ENCODE measurements at regions not wholly inside any gene's neighbourhood (a gene's known extent, or its start where the extent isn't known, plus 50 kb on each side); places are given as distances from the start of the nearest gene placed in this dataset.

DNA sequence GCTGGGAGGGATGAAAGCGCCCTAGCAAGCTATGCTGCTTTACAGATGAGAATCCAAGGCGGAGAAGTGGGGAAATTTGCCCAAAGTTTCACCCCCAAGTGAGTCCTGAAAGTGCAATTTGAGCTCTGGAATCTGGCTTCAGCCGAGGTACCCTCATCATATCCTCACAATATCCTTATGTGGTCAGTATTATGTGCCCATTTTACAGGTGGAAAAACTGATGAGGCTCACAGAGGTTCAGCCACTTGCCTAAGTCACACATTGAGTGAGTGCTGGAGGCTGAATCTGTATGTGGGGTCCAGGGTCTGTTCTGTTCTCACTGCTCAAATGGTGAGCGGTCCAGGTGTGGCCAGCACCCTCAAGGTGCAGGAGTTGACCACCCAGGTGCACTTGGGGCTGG is 85.3 kb downstream of the MATN1 start:
- in situ Hi-C loops (cut with MboI) (no loop called here), intact Hi-C loops (cut with micrococcal nuclease; ENCODE audit: unreplicated experiment) (no loop called here)
- no peak overlapping the region for H2AFZ ChIP-seq (ENCODE audit: control insufficient read depth, low read depth, low read length)
- no peaks in the 10 kb centered on the region for H3K36me3 ChIP-seq (ENCODE audit: control insufficient read depth in 2 of 2, insufficient read depth in 2 of 2, low read length in 1 of 2)
- RAD21 ChIA-PET (ENCODE audit: unreplicated experiment), result no interaction called here
- ATAC-seq (no peak), DNase-seq (ENCODE audit: low read depth, low spot score) (no peak), FAIRE-seq (no peak)
- H3K4me1 ChIP-seq (ENCODE audit: control insufficient read depth, insufficient read depth, low read length), result no peaks in the 10 kb centered on the region
- POLR2A ChIA-PET, result interaction anchor here (0.6 kb wide), 1 partner anchor 67 kb away, joined by 3 read pairs; no protein-coding TSS in a partner anchor
- no peak overlapping the region for H3K4me2 ChIP-seq (ENCODE audit: control insufficient read depth, insufficient read depth)
- CTCF ChIA-PET, result no interaction called here
- BruUV-seq (replicated peaks), result no TSS peak
- H3K4me3 ChIP-seq, result no peak overlapping the region
- H3K27me3 ChIP-seq (replicated peaks in 1 of 2; ENCODE audit: control insufficient read depth in 2 of 2, insufficient read depth in 2 of 2, low read length in 1 of 2), result no peaks in the 10 kb centered on the region; a peak in 2 of 4 replicates
- no peak overlapping the region for H3K9ac ChIP-seq (ENCODE audit: control insufficient read depth, insufficient read depth, low read length)
- H3K9me3 ChIP-seq (replicated peaks; ENCODE audit: control insufficient read depth, insufficient read depth, low read length), result no peaks in the 10 kb centered on the region
- no peaks in the 10 kb centered on the region for H4K20me1 ChIP-seq (ENCODE audit: control insufficient read depth, insufficient read depth)
- no peak for TF ChIP-seq FOS (IDR thresholded peaks at IDR 0.05; ENCODE audit: borderline replicate concordance, extremely low read depth, insufficient read length)
- no peak for TF ChIP-seq ZSCAN29 (IDR thresholded peaks at IDR 0.05)
- no peak for TF ChIP-seq HDGF (IDR thresholded peaks at IDR 0.05)
- no peak for TF ChIP-seq CREB1 (IDR thresholded peaks at IDR 0.05; ENCODE audit: low read depth)
- no peak for TF ChIP-seq ZNF207 (IDR thresholded peaks at IDR 0.05; ENCODE audit: borderline replicate concordance)
- no peak for TF ChIP-seq BHLHE40 (IDR thresholded peaks at IDR 0.05; ENCODE audit: borderline replicate concordance in 1 of 2, low read depth in 2 of 2, low read length in 1 of 2)
- 11% methylated on average over 4 of the region's 4 CpGs for WGBS (ENCODE audit: insufficient coverage, insufficient replicate concordance, low lambda C conversion rate, missing lambda C conversion rate)
- SMC1A ChIA-PET (ENCODE audit: uncharacterized antibody, unreplicated experiment), result no interaction called here
- no peaks in the 10 kb centered on the region for H3K79me2 ChIP-seq (ENCODE audit: control insufficient read depth, insufficient read depth, low read length)
- no peak overlapping the region for H3K27ac ChIP-seq (ENCODE audit: control insufficient read depth, insufficient read depth)

DNA sequence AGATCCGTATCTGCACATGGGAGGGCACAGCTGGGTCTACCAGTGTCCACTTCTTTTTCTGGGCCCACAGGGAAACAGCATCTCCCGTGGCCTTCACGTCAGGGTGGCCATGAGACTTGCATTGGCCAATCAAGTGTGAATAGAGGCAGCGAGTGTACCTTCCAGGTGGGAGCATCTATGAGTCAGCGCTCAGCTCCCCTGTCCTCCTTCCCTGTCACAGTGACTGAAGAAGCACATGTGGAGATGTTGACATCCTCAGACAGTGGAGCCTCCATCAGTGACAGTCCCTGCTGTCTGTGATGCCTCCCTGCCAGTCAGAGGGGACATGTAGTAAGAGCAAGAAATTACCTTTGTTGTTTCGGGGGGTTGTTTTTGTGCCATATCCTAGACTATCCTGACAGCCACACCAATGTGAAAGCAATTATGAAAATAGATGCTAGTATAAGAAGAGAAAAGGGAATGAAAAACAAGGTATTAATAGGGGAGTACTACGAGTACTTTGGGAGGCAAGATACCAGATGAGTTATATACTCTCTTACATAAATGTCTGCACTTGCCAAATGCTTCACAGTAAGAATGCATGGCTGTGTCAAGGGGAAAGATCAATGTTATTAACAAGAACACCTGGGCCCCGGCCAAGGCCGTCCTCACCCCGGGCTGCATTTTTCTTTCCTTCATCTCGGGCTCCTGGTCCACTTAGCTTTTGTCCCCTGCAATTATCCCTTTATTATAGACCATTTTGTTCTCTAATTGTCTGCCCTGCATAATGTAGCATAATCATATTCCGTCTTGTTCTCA is 86.0 kb downstream of the MATN1 start:
- Histone ChIP-seq H3K4me1 (ENCODE audit: control insufficient read depth, insufficient read depth, low read length) (no peaks in the 10 kb centered on the region), H4K20me1 (ENCODE audit: control insufficient read depth, insufficient read depth) (no peaks in the 10 kb centered on the region), H3K4me2 (ENCODE audit: control insufficient read depth, insufficient read depth) (no peak overlapping the region), H3K27ac (ENCODE audit: control insufficient read depth, insufficient read depth) (no peak overlapping the region), H3K9me3 (replicated peaks; ENCODE audit: control insufficient read depth, insufficient read depth, low read length) (no peaks in the 10 kb centered on the region), H3K36me3 (ENCODE audit: control insufficient read depth in 2 of 2, insufficient read depth in 2 of 2, low read length in 1 of 2) (no peaks in the 10 kb centered on the region), H3K9ac (ENCODE audit: control insufficient read depth, insufficient read depth, low read length) (no peak overlapping the region), H3K27me3 (replicated peaks in 1 of 2; ENCODE audit: control insufficient read depth in 2 of 2, insufficient read depth in 2 of 2, low read length in 1 of 2) (no peaks in the 10 kb centered on the region; a peak in 2 of 4 replicates), H2AFZ (ENCODE audit: control insufficient read depth, low read depth, low read length) (no peak overlapping the region), H3K4me3 (no peak overlapping the region), H3K79me2 (ENCODE audit: control insufficient read depth, insufficient read depth, low read length) (no peaks in the 10 kb centered on the region)
- no TSS peak for BruUV-seq (replicated peaks)
- FAIRE-seq (no peak), ATAC-seq (no peak), DNase-seq (ENCODE audit: low read depth, low spot score) (no peak)
- ChIA-PET CTCF (no interaction called here), POLR2A (interaction anchor here (0.6 kb wide), 1 partner anchor 66 kb away, joined by 3 read pairs; no protein-coding TSS in a partner anchor), RAD21 (ENCODE audit: unreplicated experiment) (no interaction called here), SMC1A (ENCODE audit: uncharacterized antibody, unreplicated experiment) (no interaction called here)
- in situ Hi-C loops (cut with MboI) (no loop called here), intact Hi-C loops (cut with micrococcal nuclease; ENCODE audit: unreplicated experiment) (no loop called here)
- no peak for TF ChIP-seq MTA2 (IDR thresholded peaks at IDR 0.05; ENCODE audit: low read depth)
- TF ChIP-seq MTA3 (IDR thresholded peaks at IDR 0.05; ENCODE audit: borderline replicate concordance, low read length), result no peak
- no peak for TF ChIP-seq TBL1XR1 (IDR thresholded peaks at IDR 0.05; ENCODE audit: low read depth, low read length)
- TF ChIP-seq MEF2B (IDR thresholded peaks at IDR 0.05; ENCODE audit: partially characterized antibody, poor library complexity, severe bottlenecking), result no peak
- TF ChIP-seq NR2C2 (IDR thresholded peaks at IDR 0.05; ENCODE audit: borderline replicate concordance, control insufficient read depth, insufficient read length, low read depth), result no peak
- TF ChIP-seq SMC3 (IDR thresholded peaks at IDR 0.05; ENCODE audit: borderline replicate concordance, low read length), result no peak
- no peak for TF ChIP-seq TCF7 (IDR thresholded peaks at IDR 0.05; ENCODE audit: borderline replicate concordance)
- no peak for TF ChIP-seq PAX8 (IDR thresholded peaks at IDR 0.05)
- TF ChIP-seq JUND (IDR thresholded peaks at IDR 0.05; ENCODE audit: low read depth, low read length), result no peak
- TF ChIP-seq EP300 (IDR thresholded peaks at IDR 0.05; ENCODE audit: borderline replicate concordance in 1 of 2, control insufficient read depth in 1 of 2, low read depth in 2 of 2, low read length in 2 of 2), result no peak
- no peak for TF ChIP-seq IRF4 (IDR thresholded peaks at IDR 0.05; ENCODE audit: low read depth, low read length)
- TF ChIP-seq EZH2 (IDR thresholded peaks at IDR 0.05; ENCODE audit: borderline replicate concordance, control insufficient read depth, low read depth, low read length), result no peak
- WGBS (ENCODE audit: insufficient coverage, insufficient replicate concordance, low lambda C conversion rate, missing lambda C conversion rate), result 4% methylated on average over 12 of the region's 12 CpGs
